GM18499 (cell line): ENCODE measurements at regions not wholly inside any gene's neighbourhood (a gene's known extent, or its start where the extent isn't known, plus 50 kb on each side); places are given as distances from the start of the nearest gene placed in this dataset.
"Not testable (repeated sequence)": the region's sequence is repeated elsewhere in the genome, so short reads cannot be mapped to it uniquely, and the experiment has no call there.

Experiments used
- ATAC-seq: cut with Tn5 transposase; IDR thresholded peaks from one replicate; pipeline ENCODE4 v1.9.1; 2021; ENCODE audit warnings: moderate number of reproducible peaks; ENCODE audit not compliant: insufficient read depth, unreplicated experiment

DNA sequence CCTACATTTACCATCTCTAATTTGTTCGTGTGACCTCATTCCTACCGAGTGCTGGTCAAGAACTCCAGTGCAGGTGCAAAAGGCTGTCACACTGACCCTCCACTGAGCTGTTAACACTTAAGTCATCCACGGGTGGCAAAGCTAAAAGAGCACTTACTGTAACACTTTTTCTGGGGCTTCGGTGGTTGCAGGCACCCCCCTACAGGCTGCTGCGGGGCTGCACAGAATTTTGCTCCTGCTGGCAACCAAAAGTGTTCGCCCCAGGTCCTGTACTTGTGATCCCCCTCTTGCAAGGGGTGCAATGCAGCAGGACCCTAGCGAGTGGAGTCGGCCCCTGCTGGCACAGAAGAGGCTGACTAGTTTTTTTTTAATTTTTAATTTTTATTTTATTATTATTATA lies 298.9 kb upstream of the CNTNAP2 start:
- no peak for ATAC-seq

DNA sequence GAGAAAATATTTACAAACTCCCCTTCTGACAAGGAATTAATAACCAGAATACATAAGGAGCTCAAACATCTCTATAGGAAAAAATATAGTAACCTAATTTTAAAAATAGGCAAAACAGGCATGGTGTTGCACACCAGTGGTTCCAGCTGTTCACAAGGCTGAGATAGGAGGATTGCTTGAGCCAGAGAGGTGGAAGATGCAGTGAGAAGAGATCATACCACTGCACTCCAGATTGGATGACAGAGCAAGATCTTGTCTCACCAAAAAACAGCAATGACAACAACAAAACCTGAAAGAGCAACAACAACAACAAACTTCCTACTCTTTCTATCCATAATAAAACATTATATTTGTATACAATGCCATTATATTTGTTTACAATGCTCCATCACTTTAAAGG lies 304.4 kb upstream of the CNTNAP2 start:
- no peak for ATAC-seq

GRCh38 chr7:145805496-145805895 lies 311.1 kb upstream of the CNTNAP2 start:
- not testable (repeated sequence) for ATAC-seq

DNA sequence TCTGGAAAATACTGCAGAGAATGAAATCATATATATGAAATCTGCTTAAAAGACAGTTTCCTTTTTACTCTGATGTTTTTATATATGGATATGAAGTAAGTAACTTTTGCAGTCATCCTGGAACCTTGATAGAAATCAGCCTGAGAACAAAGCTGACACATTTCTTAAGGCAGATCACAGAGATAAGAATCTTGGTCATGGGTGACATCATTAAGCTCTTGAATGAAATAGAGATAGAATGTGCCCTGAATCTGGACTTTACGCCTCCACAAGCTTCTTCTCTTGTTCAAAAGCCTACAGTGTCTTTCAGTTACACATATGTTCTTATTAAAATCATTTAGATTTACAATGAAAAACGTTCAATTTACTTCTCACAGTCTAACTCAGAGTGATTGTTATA lies 319.1 kb upstream of the CNTNAP2 start:
- no peak for ATAC-seq

GRCh38 chr7:145795132-145795531 lies 321.5 kb upstream of the CNTNAP2 start:
- ATAC-seq, result no peak

GRCh38 chr7:145784809-145785780 lies 331.5 kb upstream of the CNTNAP2 start:
- no peak for ATAC-seq

DNA sequence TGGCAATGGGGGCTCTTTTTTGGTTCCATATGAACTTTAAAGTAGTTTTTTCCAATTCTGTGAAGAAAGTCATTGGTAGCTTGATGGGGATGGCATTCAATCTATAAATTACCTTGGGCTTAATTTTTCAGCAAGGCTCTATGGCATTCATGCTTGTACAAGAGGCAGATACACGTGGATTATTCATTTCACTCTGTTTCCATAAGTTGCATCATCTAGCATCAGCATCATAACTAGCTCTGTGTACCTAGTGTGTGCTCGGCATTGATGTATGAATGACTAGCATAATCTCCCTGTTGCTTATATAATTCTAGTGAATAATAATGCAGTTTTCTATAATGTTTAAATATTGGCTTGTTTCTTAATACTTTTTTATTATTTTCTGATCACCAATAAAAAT lies 335.2 kb upstream of the CNTNAP2 start:
- not testable (repeated sequence) for ATAC-seq

DNA sequence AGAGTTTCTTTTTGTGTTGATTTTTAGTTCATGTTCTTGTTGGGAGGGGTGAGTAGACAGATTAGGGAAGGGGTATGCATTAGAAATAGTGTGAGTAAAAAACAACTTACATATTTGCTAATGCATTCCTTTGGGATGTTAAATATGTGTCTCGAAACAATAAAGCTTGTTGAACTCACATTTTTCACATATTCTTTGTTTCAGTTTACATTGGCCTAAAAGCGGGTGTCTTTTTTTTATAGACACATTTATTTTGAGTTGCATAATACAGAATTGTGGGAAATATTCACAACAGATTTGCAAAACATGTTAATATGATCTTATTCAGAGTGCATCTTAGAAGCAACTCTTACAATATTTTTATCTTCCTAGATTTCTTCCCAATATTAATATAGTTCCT lies 337.5 kb upstream of the CNTNAP2 start:
- ATAC-seq, result no peak

GRCh38 chr7:145774777-145775176 lies 341.8 kb upstream of the CNTNAP2 start:
- ATAC-seq, result no peak

- ATAC-seq, result no peak
Observed at GRCh38 chr7:145753004-145753403, 363.6 kb upstream of the CNTNAP2 start.

- ATAC-seq, result no peak
Observed at GRCh38 chr7:145737617-145738016, 379.0 kb upstream of the CNTNAP2 start.

DNA sequence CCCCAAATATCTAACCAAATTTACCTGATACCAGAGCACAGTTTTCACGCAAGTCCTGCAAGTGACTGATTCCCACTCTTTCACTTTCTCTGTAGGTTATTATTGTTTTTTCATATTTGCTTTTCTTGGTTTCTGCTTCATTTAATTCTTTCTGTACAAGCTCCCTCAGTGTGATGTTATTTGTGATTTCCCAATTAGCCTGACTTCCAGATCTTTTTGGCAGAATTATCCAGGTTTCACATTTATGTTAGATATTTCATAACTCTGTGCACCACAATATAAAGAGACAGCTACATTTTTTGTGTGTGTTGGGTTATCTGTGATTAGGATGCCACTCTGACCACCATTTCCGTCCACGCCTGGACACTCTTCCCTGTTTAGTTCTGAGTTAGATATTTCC lies 381.5 kb upstream of the CNTNAP2 start:
- no peak for ATAC-seq

DNA sequence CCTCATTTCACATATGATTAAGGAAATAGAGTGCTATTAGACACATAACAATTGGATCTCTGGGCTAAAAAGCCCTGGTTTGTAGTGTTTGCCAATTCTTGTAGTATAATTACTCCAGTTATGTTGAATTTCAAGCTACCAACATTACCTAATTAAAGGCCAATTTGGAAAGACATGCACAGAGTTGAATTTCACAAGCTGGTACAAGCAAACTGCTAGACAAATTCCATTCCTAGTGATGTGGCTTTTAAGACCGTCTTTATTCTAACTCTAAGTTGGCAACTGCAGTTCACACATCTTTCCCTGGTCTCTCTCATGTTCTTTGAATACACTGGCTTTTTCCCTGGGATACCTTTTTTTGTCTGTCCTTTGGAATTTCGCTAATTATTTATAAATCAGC lies 384.1 kb upstream of the CNTNAP2 start:
- ATAC-seq, result no peak

- ATAC-seq, result no peak
Observed at GRCh38 chr7:145729691-145730090, 386.9 kb upstream of the CNTNAP2 start.

GRCh38 chr7:145718129-145718528 lies 398.5 kb upstream of the CNTNAP2 start:
- ATAC-seq, result no peak

DNA sequence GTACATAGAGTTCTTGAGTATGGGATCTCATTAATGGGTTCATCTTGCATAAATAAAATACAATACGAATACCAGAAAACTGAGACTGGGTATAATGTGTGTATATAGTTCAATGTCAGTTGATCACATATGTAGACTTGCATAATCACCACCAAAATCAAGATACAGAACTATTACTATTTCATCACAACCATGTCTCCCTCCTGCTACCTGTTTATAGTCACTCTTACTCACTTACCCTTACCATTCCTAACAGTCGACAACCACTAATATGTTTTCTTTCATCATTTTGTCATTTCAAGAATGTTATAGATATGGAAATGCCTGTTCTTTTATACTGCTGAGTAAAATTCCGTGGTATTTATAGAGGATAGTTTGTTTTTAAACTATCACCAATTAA lies 416.1 kb upstream of the CNTNAP2 start:
- no peak for ATAC-seq

DNA sequence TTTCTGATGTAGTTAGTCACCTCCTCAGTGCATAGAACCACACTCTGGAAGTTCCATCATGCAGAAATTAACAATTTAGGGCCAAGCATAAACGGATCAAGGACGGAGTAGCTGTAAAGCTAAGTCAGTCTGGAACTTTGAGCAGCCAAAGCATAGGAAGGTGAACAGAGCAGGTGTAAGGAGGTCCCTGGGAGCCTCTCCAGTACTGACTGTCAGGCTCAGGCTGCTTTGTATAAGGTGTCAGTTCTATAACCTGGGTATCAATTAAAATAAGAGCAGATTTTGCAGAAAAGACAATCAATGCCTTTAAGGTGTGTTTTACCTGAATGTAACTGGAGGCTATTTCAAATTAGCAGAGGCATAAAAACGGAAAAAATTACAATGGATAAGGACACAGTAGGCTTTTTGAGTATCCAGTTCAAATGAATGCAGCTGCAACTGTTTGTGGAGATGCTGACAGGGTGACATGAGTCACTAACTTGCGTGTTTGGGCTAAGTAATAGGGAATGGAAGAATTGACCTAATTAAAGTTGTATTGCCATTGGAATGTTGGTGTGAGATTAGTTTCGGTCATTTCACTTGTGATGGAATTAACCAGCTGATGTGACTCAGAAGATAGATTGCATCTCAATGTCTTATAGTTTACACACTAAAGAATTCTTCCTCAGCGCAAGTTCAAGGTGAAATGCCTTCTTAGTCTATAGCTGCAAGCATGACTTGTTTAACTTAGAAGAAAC lies 417.9 kb upstream of the CNTNAP2 start:
- ATAC-seq, result no peak

- not testable (repeated sequence) for ATAC-seq
Observed at GRCh38 chr7:145697412-145698107, 419.0 kb upstream of the CNTNAP2 start.

DNA sequence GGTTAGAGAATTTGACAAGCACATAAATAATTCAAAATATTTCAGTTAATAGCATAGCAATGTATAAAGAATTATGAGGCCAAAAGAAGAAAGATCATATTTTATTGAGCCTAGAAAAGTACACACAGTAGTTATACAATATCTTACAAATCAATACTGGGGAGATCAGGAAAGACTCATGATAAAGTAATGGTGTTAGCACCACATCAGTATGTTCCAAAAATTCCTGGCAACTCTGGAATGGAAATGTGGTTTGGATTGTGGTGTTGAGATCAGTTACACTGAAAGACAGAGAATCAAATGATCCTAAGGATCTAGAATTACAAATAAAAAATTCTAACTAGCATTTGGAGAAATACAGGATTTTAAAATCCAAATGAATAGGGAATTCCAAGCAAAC lies 420.5 kb upstream of the CNTNAP2 start:
- ATAC-seq, result no peak

DNA sequence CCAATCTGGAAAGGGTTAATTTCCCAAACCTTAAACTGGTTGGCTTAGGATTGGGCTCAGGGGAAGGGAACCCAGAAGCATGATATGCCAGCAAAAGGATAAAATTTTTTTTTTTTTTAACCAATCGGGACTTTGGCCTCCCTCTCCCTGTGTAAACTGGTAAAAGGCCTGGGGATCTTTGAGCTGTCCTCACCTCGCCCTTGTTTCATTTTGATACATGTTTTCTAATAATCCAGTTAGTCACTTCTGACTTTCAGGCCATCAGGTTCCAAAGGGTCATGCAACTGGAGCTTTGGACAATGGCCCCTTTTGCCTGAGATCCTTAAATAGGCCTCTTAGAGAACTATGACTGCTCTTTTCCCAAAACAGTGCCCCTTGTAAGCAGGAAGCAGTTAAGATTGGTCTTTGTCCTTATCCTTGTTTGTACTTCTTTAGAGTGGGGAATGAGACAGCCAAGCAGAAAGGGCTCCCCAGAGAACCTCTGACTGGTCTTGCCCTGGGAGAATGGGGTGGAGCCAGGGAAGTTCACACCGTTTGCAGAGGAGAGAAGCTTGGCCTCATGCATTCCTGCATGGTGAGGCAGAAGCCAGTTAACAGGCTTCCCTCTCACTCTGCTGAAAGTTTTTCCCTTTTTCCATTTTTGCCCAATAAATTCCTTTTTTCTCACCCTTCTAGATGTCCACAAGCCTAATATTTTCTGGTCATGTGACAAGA lies 424.2 kb upstream of the CNTNAP2 start:
- no peak for ATAC-seq
